ENCODE measurements at regions not wholly inside any gene's neighbourhood (a gene's known extent, or its start where the extent isn't known, plus 50 kb on each side); places are given as distances from the start of the nearest gene placed in this dataset.

- no peak for DNase-seq
- Histone ChIP-seq H3K9me3 (ENCODE audit: low read depth) (no peaks in the 10 kb centered on the region), H3K27me3 (replicated peaks; ENCODE audit: insufficient read depth) (no peaks in the 10 kb centered on the region), H3K4me1 (ENCODE audit: insufficient read depth) (no peaks in the 10 kb centered on the region), H4K20me1 (ENCODE audit: insufficient read depth) (no peaks in the 10 kb centered on the region), H3K27ac (no peak overlapping the region), H3F3A (ENCODE audit: insufficient read depth) (no peaks in the 10 kb centered on the region), H3K79me2 (ENCODE audit: insufficient read depth) (no peaks in the 10 kb centered on the region), H3K9me2 (ENCODE audit: insufficient read depth) (no peaks in the 10 kb centered on the region), H3K9ac (no peak overlapping the region), H3K4me3 (no peak overlapping the region), H2AFZ (no peak overlapping the region), H3K4me2 (ENCODE audit: unreplicated experiment) (no peak overlapping the region), H3K36me3 (ENCODE audit: low read depth) (no peaks in the 10 kb centered on the region)
- WGBS, 2 experiments (ENCODE audit: low coverage in 1 of 2, low lambda C conversion rate in 2 of 2, missing lambda C conversion rate in 2 of 2) = 39% methylated on average over 8 of the region's 8 CpGs
- in situ Hi-C loops (cut with MboI) = no loop called here
- TF ChIP-seq EZH2 (IDR thresholded peaks at IDR 0.05; ENCODE audit: insufficient read depth, poor library complexity, severe bottlenecking) (no peak), EZH2phosphoT487 (IDR thresholded peaks at IDR 0.05; ENCODE audit: insufficient read depth, low read depth) (no peak)
These were observed 548.0 kb downstream of the TBC1D32 start for GRCh38 chr6:120786256-120786655.

- Histone ChIP-seq H3K9me2 (ENCODE audit: insufficient read depth) (no peaks in the 10 kb centered on the region), H3F3A (ENCODE audit: insufficient read depth) (no peaks in the 10 kb centered on the region), H3K79me2 (ENCODE audit: insufficient read depth) (no peaks in the 10 kb centered on the region), H3K27me3 (replicated peaks; ENCODE audit: insufficient read depth) (no peaks in the 10 kb centered on the region), H4K20me1 (ENCODE audit: insufficient read depth) (no peaks in the 10 kb centered on the region), H2AFZ (no peak overlapping the region), H3K4me3 (no peak overlapping the region), H3K27ac (no peak overlapping the region), H3K9ac (no peak overlapping the region), H3K4me2 (ENCODE audit: unreplicated experiment) (no peak overlapping the region), H3K9me3 (ENCODE audit: low read depth) (no peaks in the 10 kb centered on the region), H3K4me1 (ENCODE audit: insufficient read depth) (no peaks in the 10 kb centered on the region), H3K36me3 (ENCODE audit: low read depth) (no peaks in the 10 kb centered on the region)
- in situ Hi-C loops (cut with MboI) = no loop called here
- WGBS, 2 experiments (ENCODE audit: low coverage in 1 of 2, low lambda C conversion rate in 2 of 2, missing lambda C conversion rate in 2 of 2) = 37 to 50% methylated on average over 6 to 7 of the region's 7 CpGs
- DNase-seq = no peak
- no peak for TF ChIP-seq EZH2 (IDR thresholded peaks at IDR 0.05; ENCODE audit: insufficient read depth, poor library complexity, severe bottlenecking)
- no peak for TF ChIP-seq EZH2phosphoT487 (IDR thresholded peaks at IDR 0.05; ENCODE audit: insufficient read depth, low read depth)
These were observed 548.7 kb downstream of the TBC1D32 start for GRCh38 chr6:120785459-120786086.

- H3K4me2 ChIP-seq (ENCODE audit: unreplicated experiment) = no peak overlapping the region
- no peaks in the 10 kb centered on the region for H3K4me1 ChIP-seq (ENCODE audit: insufficient read depth)
- H3K9me2 ChIP-seq (ENCODE audit: insufficient read depth) = no peaks in the 10 kb centered on the region
- no peaks in the 10 kb centered on the region for H3K27me3 ChIP-seq (replicated peaks; ENCODE audit: insufficient read depth)
- H3K4me3 ChIP-seq = no peak overlapping the region
- H2AFZ ChIP-seq = no peak overlapping the region
- no peaks in the 10 kb centered on the region for H3F3A ChIP-seq (ENCODE audit: insufficient read depth)
- H4K20me1 ChIP-seq (ENCODE audit: insufficient read depth) = no peaks in the 10 kb centered on the region
- no peaks in the 10 kb centered on the region for H3K36me3 ChIP-seq (ENCODE audit: low read depth)
- in situ Hi-C loops (cut with MboI) = no loop called here
- no peak overlapping the region for H3K27ac ChIP-seq
- no peak for DNase-seq
- no peaks in the 10 kb centered on the region for H3K79me2 ChIP-seq (ENCODE audit: insufficient read depth)
- TF ChIP-seq EZH2 (IDR thresholded peaks at IDR 0.05; ENCODE audit: insufficient read depth, poor library complexity, severe bottlenecking) = no peak
- no peak for TF ChIP-seq EZH2phosphoT487 (IDR thresholded peaks at IDR 0.05; ENCODE audit: insufficient read depth, low read depth)
- no peak overlapping the region for H3K9ac ChIP-seq
- 19 to 27% methylated on average over 4 of the region's 4 CpGs for WGBS, 2 experiments (ENCODE audit: low coverage in 1 of 2, low lambda C conversion rate in 2 of 2, missing lambda C conversion rate in 2 of 2)
- no peaks in the 10 kb centered on the region for H3K9me3 ChIP-seq (ENCODE audit: low read depth)
These were observed 554.8 kb downstream of the TBC1D32 start for GRCh38 chr6:120779441-120779840.

GRCh38 chr6:120775698-120776097 lies 558.6 kb downstream of the TBC1D32 start:
- H2AFZ ChIP-seq = no peak overlapping the region
- WGBS, 2 experiments (ENCODE audit: low coverage in 1 of 2, low lambda C conversion rate in 2 of 2, missing lambda C conversion rate in 2 of 2) = 11 to 13% methylated on average over 3 of the region's 3 CpGs
- no peaks in the 10 kb centered on the region for H3K9me3 ChIP-seq (ENCODE audit: low read depth)
- no peaks in the 10 kb centered on the region for H4K20me1 ChIP-seq (ENCODE audit: insufficient read depth)
- no peak overlapping the region for H3K4me3 ChIP-seq
- H3K27me3 ChIP-seq (replicated peaks; ENCODE audit: insufficient read depth) = no peaks in the 10 kb centered on the region
- no peaks in the 10 kb centered on the region for H3K4me1 ChIP-seq (ENCODE audit: insufficient read depth)
- in situ Hi-C loops (cut with MboI) = no loop called here
- H3K9me2 ChIP-seq (ENCODE audit: insufficient read depth) = no peaks in the 10 kb centered on the region
- no peaks in the 10 kb centered on the region for H3K36me3 ChIP-seq (ENCODE audit: low read depth)
- DNase-seq = no peak
- H3F3A ChIP-seq (ENCODE audit: insufficient read depth) = no peaks in the 10 kb centered on the region
- no peak overlapping the region for H3K27ac ChIP-seq
- H3K9ac ChIP-seq = no peak overlapping the region
- H3K4me2 ChIP-seq (ENCODE audit: unreplicated experiment) = no peak overlapping the region
- H3K79me2 ChIP-seq (ENCODE audit: insufficient read depth) = no peaks in the 10 kb centered on the region
- no peak for TF ChIP-seq EZH2phosphoT487 (IDR thresholded peaks at IDR 0.05; ENCODE audit: insufficient read depth, low read depth)
- no peak for TF ChIP-seq EZH2 (IDR thresholded peaks at IDR 0.05; ENCODE audit: insufficient read depth, poor library complexity, severe bottlenecking)

- no peak for DNase-seq
- in situ Hi-C loops (cut with MboI) = no loop called here
- no peaks in the 10 kb centered on the region for H3K27me3 ChIP-seq (replicated peaks; ENCODE audit: insufficient read depth)
- H3K4me1 ChIP-seq (ENCODE audit: insufficient read depth) = no peaks in the 10 kb centered on the region
- no peak overlapping the region for H2AFZ ChIP-seq
- H3K79me2 ChIP-seq (ENCODE audit: insufficient read depth) = no peaks in the 10 kb centered on the region
- no peaks in the 10 kb centered on the region for H3F3A ChIP-seq (ENCODE audit: insufficient read depth)
- no peak overlapping the region for H3K27ac ChIP-seq
- WGBS, 2 experiments (ENCODE audit: low coverage in 1 of 2, low lambda C conversion rate in 2 of 2, missing lambda C conversion rate in 2 of 2) = 14 to 15% methylated on average over 1 of the region's 1 CpG
- no peak overlapping the region for H3K9ac ChIP-seq
- no peaks in the 10 kb centered on the region for H4K20me1 ChIP-seq (ENCODE audit: insufficient read depth)
- TF ChIP-seq EZH2 (IDR thresholded peaks at IDR 0.05; ENCODE audit: insufficient read depth, poor library complexity, severe bottlenecking) (no peak), EZH2phosphoT487 (IDR thresholded peaks at IDR 0.05; ENCODE audit: insufficient read depth, low read depth) (no peak)
- no peaks in the 10 kb centered on the region for H3K36me3 ChIP-seq (ENCODE audit: low read depth)
- H3K9me3 ChIP-seq (ENCODE audit: low read depth) = no peaks in the 10 kb centered on the region
- no peak overlapping the region for H3K4me3 ChIP-seq
- H3K4me2 ChIP-seq (ENCODE audit: unreplicated experiment) = no peak overlapping the region
- no peaks in the 10 kb centered on the region for H3K9me2 ChIP-seq (ENCODE audit: insufficient read depth)
These were observed 560.0 kb downstream of the TBC1D32 start for GRCh38 chr6:120774275-120774674.
